RWPE2 (cell line): ENCODE measurements at regions not wholly inside any gene's neighbourhood (a gene's known extent, or its start where the extent isn't known, plus 50 kb on each side); places are given as distances from the start of the nearest gene placed in this dataset.

Experiments
- ATAC-seq: fragments of 200-7000 bp; cut with Tn5 transposase; 3 replicates; pipeline ENCODE4 v1.9.1; 2021; ENCODE audit warnings: low read depth
- DNase-seq: peaks from one replicate; pipeline ENCODE4 v3.0.0-alpha.2; 2020; ENCODE audit warnings: low spot score
- H3K27ac ChIP-seq: fragments of 450-650 bp; 2 replicates; pipeline ENCODE4 v1.5.1; 2017; ENCODE audit warnings: mild to moderate bottlenecking; ENCODE audit not compliant: poor library complexity, severe bottlenecking
- H3K27me3 ChIP-seq: fragments of 250-450 bp; sonication (Bioruptor Pico); 2 replicates; pipeline ENCODE4 v1.5.1; 2021; ENCODE audit warnings: mild to moderate bottlenecking, moderate library complexity; ENCODE audit not compliant: insufficient read depth, poor library complexity, severe bottlenecking
- H3K36me3 ChIP-seq: fragments of 250-450 bp; sonication (Bioruptor Pico); 2 replicates; pipeline ENCODE4 v1.5.1; 2020; ENCODE audit warnings: low read depth, mild to moderate bottlenecking, moderate library complexity
- H3K4me1 ChIP-seq: fragments of 250-450 bp; sonication (Bioruptor Pico); 2 replicates; pipeline ENCODE4 v1.5.1; 2021; ENCODE audit warnings: mild to moderate bottlenecking, moderate library complexity; ENCODE audit not compliant: insufficient read depth, poor library complexity, severe bottlenecking
- H3K4me3 ChIP-seq: fragments of 250-450 bp; sonication (Bioruptor Pico); 2 replicates; pipeline ENCODE4 v1.5.1; 2021; ENCODE audit warnings: mild to moderate bottlenecking, moderate library complexity; ENCODE audit not compliant: severe bottlenecking
- H3K9me3 ChIP-seq: fragments of 250-450 bp; sonication (Bioruptor Pico); 2 replicates; pipeline ENCODE4 v1.5.1; 2021; ENCODE audit warnings: mild to moderate bottlenecking, moderate library complexity; ENCODE audit not compliant: severe bottlenecking
- TF ChIP-seq, protein P1 (sequence below): fragments of 450-650 bp; IDR thresholded peaks from one replicate; pipeline ENCODE4 v1.5.1; 2017; ENCODE audit warnings: mild to moderate bottlenecking, moderate library complexity; ENCODE audit not compliant: poor library complexity, severe bottlenecking

DNA sequence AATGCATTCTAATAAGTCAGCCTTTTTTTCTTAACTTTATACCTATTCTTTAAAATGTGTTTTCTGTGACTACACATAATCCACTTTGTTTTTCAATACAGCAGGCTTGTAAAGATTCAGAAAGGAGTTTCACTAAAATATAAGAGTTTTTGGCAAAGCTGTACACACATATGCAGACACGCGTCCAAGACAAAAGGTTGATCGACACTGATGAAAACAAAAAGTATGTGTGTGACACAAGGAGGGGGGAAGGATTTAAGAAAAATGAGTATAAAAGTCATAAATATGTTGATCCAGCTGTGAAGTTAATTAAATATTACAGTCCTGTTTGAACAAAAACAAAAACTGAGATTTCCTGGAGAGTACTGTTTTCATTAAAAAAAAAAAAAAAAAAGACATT is 294.5 kb upstream of the RARB start:
- TF ChIP-seq, protein P1, sequence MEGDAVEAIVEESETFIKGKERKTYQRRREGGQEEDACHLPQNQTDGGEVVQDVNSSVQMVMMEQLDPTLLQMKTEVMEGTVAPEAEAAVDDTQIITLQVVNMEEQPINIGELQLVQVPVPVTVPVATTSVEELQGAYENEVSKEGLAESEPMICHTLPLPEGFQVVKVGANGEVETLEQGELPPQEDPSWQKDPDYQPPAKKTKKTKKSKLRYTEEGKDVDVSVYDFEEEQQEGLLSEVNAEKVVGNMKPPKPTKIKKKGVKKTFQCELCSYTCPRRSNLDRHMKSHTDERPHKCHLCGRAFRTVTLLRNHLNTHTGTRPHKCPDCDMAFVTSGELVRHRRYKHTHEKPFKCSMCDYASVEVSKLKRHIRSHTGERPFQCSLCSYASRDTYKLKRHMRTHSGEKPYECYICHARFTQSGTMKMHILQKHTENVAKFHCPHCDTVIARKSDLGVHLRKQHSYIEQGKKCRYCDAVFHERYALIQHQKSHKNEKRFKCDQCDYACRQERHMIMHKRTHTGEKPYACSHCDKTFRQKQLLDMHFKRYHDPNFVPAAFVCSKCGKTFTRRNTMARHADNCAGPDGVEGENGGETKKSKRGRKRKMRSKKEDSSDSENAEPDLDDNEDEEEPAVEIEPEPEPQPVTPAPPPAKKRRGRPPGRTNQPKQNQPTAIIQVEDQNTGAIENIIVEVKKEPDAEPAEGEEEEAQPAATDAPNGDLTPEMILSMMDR, result no peak
- H3K27me3 ChIP-seq, result no peaks in the 10 kb centered on the region
- DNase-seq (no peak), ATAC-seq (no peak)
- no peak overlapping the region for H3K4me3 ChIP-seq
- H3K9me3 ChIP-seq, result no peaks in the 10 kb centered on the region
- H3K36me3 ChIP-seq, result no peaks in the 10 kb centered on the region
- H3K27ac ChIP-seq, result no peak overlapping the region
- no peaks in the 10 kb centered on the region for H3K4me1 ChIP-seq

DNA sequence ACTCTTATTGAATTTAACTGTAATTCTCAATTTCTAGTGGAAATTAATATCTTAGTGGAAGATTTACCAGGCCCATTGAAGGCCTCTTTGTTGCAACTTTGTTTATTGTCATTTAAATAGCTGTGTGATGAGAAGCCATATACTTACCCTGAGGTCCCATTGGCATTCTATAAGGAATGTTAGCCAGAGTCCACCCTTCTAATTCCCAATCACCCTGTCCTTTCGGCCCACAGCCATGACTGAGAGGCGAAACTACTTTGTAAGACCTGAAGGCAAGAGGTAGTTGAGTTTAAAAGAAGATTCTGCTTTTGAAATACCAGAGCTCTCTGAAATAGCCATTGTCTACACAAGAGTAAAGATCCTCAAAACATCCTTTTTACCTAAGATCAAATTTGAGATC is 290.5 kb upstream of the RARB start:
- Histone ChIP-seq H3K27ac (no peak overlapping the region), H3K4me3 (no peak overlapping the region), H3K36me3 (no peaks in the 10 kb centered on the region), H3K27me3 (no peaks in the 10 kb centered on the region), H3K9me3 (no peaks in the 10 kb centered on the region), H3K4me1 (no peaks in the 10 kb centered on the region)
- no peak for DNase-seq
- TF ChIP-seq, protein P1, result no peak
- ATAC-seq, result no peak

DNA sequence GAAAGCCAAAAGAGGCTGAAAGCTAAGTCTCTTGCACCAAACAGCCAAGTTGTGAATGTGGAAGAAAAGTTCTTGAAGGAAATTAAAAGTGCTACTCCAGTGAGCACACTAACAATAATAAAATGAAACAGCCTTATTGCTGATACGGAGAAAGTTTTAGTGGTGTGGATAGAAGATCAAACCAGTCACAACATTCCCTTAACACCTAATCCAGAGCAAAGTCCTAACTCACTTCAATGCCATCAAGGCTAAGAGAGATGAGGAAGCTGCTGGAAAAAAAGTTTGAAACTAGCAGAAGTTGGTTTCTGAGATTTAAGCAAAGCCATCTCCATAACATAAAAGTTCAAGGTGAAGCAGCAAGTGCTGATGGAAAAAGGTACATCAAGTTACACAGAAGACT is 288.8 kb upstream of the RARB start:
- H3K4me3 ChIP-seq, result no peak overlapping the region

DNA sequence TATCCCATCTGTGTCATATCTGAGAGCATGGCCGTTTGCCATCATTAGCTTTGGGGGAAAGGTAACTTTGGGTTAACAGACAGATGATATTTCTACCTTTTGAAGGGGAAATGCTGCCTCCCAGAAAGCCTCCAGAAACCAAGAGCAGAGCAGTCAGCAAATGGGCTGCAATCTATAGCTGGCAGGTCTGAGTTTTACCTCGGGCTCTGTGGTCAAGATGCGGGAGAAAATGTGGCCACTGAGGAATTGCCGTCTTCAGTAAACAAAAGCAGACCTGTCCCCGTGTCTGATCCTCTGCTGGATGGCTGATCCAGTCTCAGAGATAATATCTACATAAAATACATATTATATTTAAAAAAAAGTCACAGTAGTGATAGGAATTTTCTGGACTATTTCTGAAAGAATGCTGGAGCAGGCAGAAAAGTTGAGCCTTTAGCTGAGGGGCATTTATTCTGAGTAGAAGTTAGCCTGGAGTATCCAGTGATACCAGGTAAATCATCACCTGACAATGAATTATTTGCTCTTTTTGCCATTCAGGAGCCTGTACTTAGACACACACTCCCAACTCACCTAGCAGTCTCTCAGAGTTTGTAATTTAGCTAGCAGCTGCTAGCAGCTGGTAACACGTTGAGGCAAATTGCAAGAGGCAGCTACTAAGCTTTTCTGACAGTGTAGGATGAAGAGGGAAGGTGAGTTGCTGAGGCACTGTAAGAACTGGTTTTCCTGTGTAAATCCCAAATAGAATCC is 285.3 kb upstream of the RARB start:
- Histone ChIP-seq H3K27me3 (no peaks in the 10 kb centered on the region), H3K4me3 (no peak overlapping the region), H3K36me3 (no peaks in the 10 kb centered on the region), H3K27ac (no peak overlapping the region), H3K9me3 (no peaks in the 10 kb centered on the region), H3K4me1 (no peaks in the 10 kb centered on the region)
- DNase-seq (no peak), ATAC-seq (no peak)
- TF ChIP-seq, protein P1, result no peak

More for the DNA sequence above, 288.8 kb upstream of the RARB start:
- no peak for DNase-seq
- no peak overlapping the region for H3K27ac ChIP-seq
- TF ChIP-seq, protein P1, result no peak
- H3K36me3 ChIP-seq, result no peaks in the 10 kb centered on the region
- H3K9me3 ChIP-seq, result no peaks in the 10 kb centered on the region
- H3K4me1 ChIP-seq, result no peaks in the 10 kb centered on the region
- no peak for ATAC-seq
- no peaks in the 10 kb centered on the region for H3K27me3 ChIP-seq

DNA sequence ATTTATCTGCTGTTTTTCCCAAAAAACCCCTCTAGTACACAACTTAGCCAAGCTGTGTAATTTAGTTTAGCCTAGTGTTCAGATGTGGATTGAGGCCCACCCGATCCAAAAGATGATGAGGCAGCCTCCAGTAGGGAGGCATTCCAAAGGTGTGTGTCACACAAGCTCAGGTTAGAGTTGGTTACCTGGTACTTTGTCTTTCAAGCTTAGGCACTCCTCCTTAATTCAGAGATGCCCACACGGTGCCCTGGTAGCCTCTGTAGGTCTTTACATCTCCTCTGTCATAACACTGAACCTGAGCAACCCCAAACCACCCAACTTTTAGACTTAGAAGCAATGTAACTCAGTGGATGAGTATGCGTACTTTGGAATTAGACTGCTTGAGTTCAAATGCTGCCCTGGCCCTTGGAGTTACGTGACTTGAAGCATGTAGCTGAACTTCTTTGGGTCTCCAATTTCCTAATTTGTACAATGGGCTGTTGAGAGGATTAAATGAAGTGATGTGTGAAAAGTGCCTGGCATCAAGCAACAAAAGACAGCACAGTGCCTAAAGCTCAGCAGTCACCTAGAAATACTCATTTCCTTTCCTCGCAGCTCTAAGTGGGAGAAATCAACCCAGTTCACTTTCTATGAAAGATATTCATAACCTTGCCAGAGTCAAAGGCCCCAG is 284.6 kb upstream of the RARB start:
- DNase-seq (no peak), ATAC-seq (no peak)
- H3K9me3 ChIP-seq, result no peaks in the 10 kb centered on the region
- H3K27me3 ChIP-seq, result no peaks in the 10 kb centered on the region
- no peak overlapping the region for H3K4me3 ChIP-seq
- H3K36me3 ChIP-seq, result no peaks in the 10 kb centered on the region
- no peaks in the 10 kb centered on the region for H3K4me1 ChIP-seq
- H3K27ac ChIP-seq, result no peak overlapping the region
- TF ChIP-seq, protein P1, result no peak
